Keratinocyte (primary cell): ENCODE measurements at regions not wholly inside any gene's neighbourhood (a gene's known extent, or its start where the extent isn't known, plus 50 kb on each side); places are given as distances from the start of the nearest gene placed in this dataset.
"Not testable (repeated sequence)": the region's sequence is repeated elsewhere in the genome, so short reads cannot be mapped to it uniquely, and the experiment has no call there.

Experiments used
- DNase-seq: peaks from one replicate; pipeline ENCODE4 v3.0.0-alpha.2; 2011; ENCODE audit warnings: low read depth, missing footprints, low spot score
- FAIRE-seq: peaks from 2 replicates; lab custom pipeline; 2011; peaks lifted over from hg19 to GRCh38; lab: Jason Lieb, UNC
- H2AFZ ChIP-seq: 2 replicates; pipeline ENCODE4 v1.6.0; 2012; ENCODE audit warnings: low read length, control low read depth, inconsistent platforms; ENCODE audit not compliant: control insufficient read depth
- H3K27ac ChIP-seq: 2 replicates; pipeline ENCODE4 v1.5.1; 2011; ENCODE audit warnings: low read length; ENCODE audit not compliant: control insufficient read depth, insufficient read depth
- H3K27me3 ChIP-seq: 3 replicates; pipeline ENCODE4 v1.6.0; 2011; ENCODE audit warnings: low read length; ENCODE audit not compliant: control insufficient read depth, insufficient read depth; ENCODE audit errors: extremely low read depth
- H3K36me3 ChIP-seq, 2 experiments: 2 replicates in 1 of 2; 3 replicates in 1 of 2; pipeline ENCODE4 v1.5.1; 2011; ENCODE audit warnings: low read length in 2 of 2, mild to moderate bottlenecking in 1 of 2; ENCODE audit not compliant: control insufficient read depth in 2 of 2, insufficient read depth in 2 of 2; ENCODE audit errors: extremely low read depth in 1 of 2
- H3K4me1 ChIP-seq: 3 replicates; pipeline ENCODE4 v1.5.1; 2011; ENCODE audit warnings: low read length; ENCODE audit not compliant: control insufficient read depth, insufficient read depth; ENCODE audit errors: extremely low read depth
- H3K4me2 ChIP-seq: 3 replicates; pipeline ENCODE4 v1.6.0; 2011; ENCODE audit warnings: low read depth, low read length; ENCODE audit not compliant: control insufficient read depth, insufficient read depth; ENCODE audit errors: extremely low read depth
- H3K4me3 ChIP-seq, 3 experiments: fragments of 200-600 bp in 1 of 3; sonication (generic) in 1 of 3; 2 replicates in 2 of 3; 3 replicates in 1 of 3; pipeline ENCODE4 v1.5.1; 2011 to 2016; ENCODE audit warnings: low read length in 3 of 3, mild to moderate bottlenecking in 3 of 3, control low read depth in 2 of 3, inconsistent platforms in 1 of 3, low read depth in 1 of 3, mixed read lengths in 1 of 3, mixed run types in 1 of 3, moderate library complexity in 1 of 3; ENCODE audit not compliant: control insufficient read depth in 2 of 3, insufficient read depth in 2 of 3; ENCODE audit errors: extremely low read depth in 1 of 3
- H3K79me2 ChIP-seq: 2 replicates; pipeline ENCODE4 v1.6.0; 2012; ENCODE audit warnings: low read length; ENCODE audit not compliant: control insufficient read depth, insufficient read depth
- H3K9ac ChIP-seq: 3 replicates; pipeline ENCODE4 v1.6.0; 2011; ENCODE audit warnings: low read length; ENCODE audit not compliant: control insufficient read depth, insufficient read depth; ENCODE audit errors: extremely low read depth
- H3K9me1 ChIP-seq: 3 replicates; pipeline ENCODE4 v1.6.0; 2011; ENCODE audit warnings: low read length; ENCODE audit not compliant: control insufficient read depth, insufficient read depth; ENCODE audit errors: extremely low read depth
- H3K9me3 ChIP-seq: 2 replicates; pipeline ENCODE4 v1.5.1; 2012; ENCODE audit warnings: low read depth, low read length; ENCODE audit not compliant: control insufficient read depth
- H4K20me1 ChIP-seq: 3 replicates; pipeline ENCODE4 v1.6.0; 2011; ENCODE audit warnings: low read length; ENCODE audit not compliant: control insufficient read depth, insufficient read depth; ENCODE audit errors: extremely low read depth
- dilution Hi-C: fragments of 300-500 bp; cut with MboI; formaldehyde crosslinking; loops from one replicate; pipeline ENCODE4 v1.7.0; 2020; ENCODE audit warnings: low sequenced_read_pairs; ENCODE audit not compliant: extremely low pct_ligation_motif_present

GRCh38 chr1:146781235-146781634, 156.9 kb upstream of the NBPF12 start:
- FAIRE-seq, H3K4me1 ChIP-seq, DNase-seq, H3K79me2 ChIP-seq, H3K36me3 ChIP-seq, H3K9me1 ChIP-seq, H3K4me2 ChIP-seq, H3K27me3 ChIP-seq, H3K9ac ChIP-seq, H3K27ac ChIP-seq, H2AFZ ChIP-seq, dilution Hi-C loops, H4K20me1 ChIP-seq, H3K4me3 ChIP-seq, H3K9me3 ChIP-seq: not testable (repeated sequence)

- H3K27ac ChIP-seq, DNase-seq, H3K36me3 ChIP-seq, H3K4me1 ChIP-seq, H3K4me3 ChIP-seq, H3K9me3 ChIP-seq, H3K79me2 ChIP-seq, H3K9ac ChIP-seq, H4K20me1 ChIP-seq, FAIRE-seq, H3K27me3 ChIP-seq, dilution Hi-C loops, H3K9me1 ChIP-seq, H2AFZ ChIP-seq, H3K4me2 ChIP-seq: not testable (repeated sequence)
Measured at GRCh38 chr1:146777826-146778602, 160.1 kb upstream of the NBPF12 start.

- H3K4me2 ChIP-seq, H3K4me3 ChIP-seq, H3K36me3 ChIP-seq, H3K4me1 ChIP-seq, DNase-seq, H3K9ac ChIP-seq, H3K27me3 ChIP-seq, dilution Hi-C loops, FAIRE-seq, H3K27ac ChIP-seq, H3K9me3 ChIP-seq, H3K9me1 ChIP-seq, H3K79me2 ChIP-seq, H2AFZ ChIP-seq, H4K20me1 ChIP-seq: not testable (repeated sequence)
Measured at GRCh38 chr1:146774988-146775387, 163.1 kb upstream of the NBPF12 start.

- H3K27me3 ChIP-seq, FAIRE-seq, H3K9me1 ChIP-seq, H3K9me3 ChIP-seq, H4K20me1 ChIP-seq, dilution Hi-C loops, H2AFZ ChIP-seq, DNase-seq, H3K27ac ChIP-seq, H3K4me2 ChIP-seq, H3K4me3 ChIP-seq, H3K36me3 ChIP-seq, H3K9ac ChIP-seq, H3K79me2 ChIP-seq, H3K4me1 ChIP-seq: not testable (repeated sequence)
Measured at GRCh38 chr1:146774271-146774670, 163.9 kb upstream of the NBPF12 start.

- H3K9me1 ChIP-seq, dilution Hi-C loops, DNase-seq, FAIRE-seq, H3K4me3 ChIP-seq, H3K9ac ChIP-seq, H3K9me3 ChIP-seq, H3K79me2 ChIP-seq, H4K20me1 ChIP-seq, H3K27me3 ChIP-seq, H3K4me1 ChIP-seq, H3K36me3 ChIP-seq, H3K4me2 ChIP-seq, H3K27ac ChIP-seq: not testable (repeated sequence)
- H2AFZ ChIP-seq, result peak overlapping the region; percentile 32
Measured at GRCh38 chr1:146771409-146771808, 166.7 kb upstream of the NBPF12 start.
